Osteoblast (primary cell): ENCODE measurements at regions not wholly inside any gene's neighbourhood (a gene's known extent, or its start where the extent isn't known, plus 50 kb on each side); places are given as distances from the start of the nearest gene placed in this dataset.

ENCODE experiments used
- DNase-seq: peaks from one replicate; pipeline ENCODE4 v3.0.0; 2011; ENCODE audit warnings: low spot score, mixed read lengths; ENCODE audit not compliant: insufficient read length; ENCODE audit errors: missing footprints
- H2AFZ ChIP-seq: 2 replicates; pipeline ENCODE4 v1.6.0; 2011; ENCODE audit warnings: mild to moderate bottlenecking, low read length
- H3K27ac ChIP-seq: 2 replicates; pipeline ENCODE4 v1.5.1; 2011; ENCODE audit warnings: mild to moderate bottlenecking, low read depth, low read length, moderate library complexity
- H3K27me3 ChIP-seq: 2 replicates; pipeline ENCODE4 v1.6.0; 2012; ENCODE audit warnings: mild to moderate bottlenecking, control low read depth, inconsistent platforms, low read length, moderate library complexity; ENCODE audit not compliant: insufficient read depth
- H3K36me3 ChIP-seq: 2 replicates; pipeline ENCODE4 v1.5.1; 2011; ENCODE audit warnings: mild to moderate bottlenecking, low read length, control low read depth, moderate library complexity; ENCODE audit not compliant: insufficient read depth
- H3K4me1 ChIP-seq: 2 replicates; pipeline ENCODE4 v1.5.1; 2011; ENCODE audit warnings: mild to moderate bottlenecking, low read length, control low read depth, moderate library complexity; ENCODE audit not compliant: insufficient read depth
- H3K4me2 ChIP-seq: 2 replicates; pipeline ENCODE4 v1.6.0; 2011; ENCODE audit warnings: mild to moderate bottlenecking, low read length; ENCODE audit not compliant: insufficient read depth
- H3K4me3 ChIP-seq: fragments of 200-600 bp; sonication (generic); 3 replicates; pipeline ENCODE4 v1.5.1; 2012; ENCODE audit warnings: mild to moderate bottlenecking, low read length, inconsistent platforms; ENCODE audit not compliant: insufficient read depth
- H3K79me2 ChIP-seq: 2 replicates; pipeline ENCODE4 v1.6.0; 2012; ENCODE audit warnings: mild to moderate bottlenecking, low read length, control low read depth, inconsistent platforms; ENCODE audit not compliant: insufficient read depth
- H3K9me3 ChIP-seq: 2 replicates; pipeline ENCODE4 v1.5.1; 2011; ENCODE audit warnings: low read depth, low read length, control low read depth
- H4K20me1 ChIP-seq: 2 replicates; pipeline ENCODE4 v1.6.0; 2012; ENCODE audit warnings: mild to moderate bottlenecking, low read length, control low read depth; ENCODE audit not compliant: insufficient read depth
- CTCF ChIP-seq: IDR thresholded peaks from 2 replicates; pipeline ENCODE4 v1.5.1; 2011; ENCODE audit warnings: mild to moderate bottlenecking, low read depth, low read length, moderate library complexity; ENCODE audit errors: extremely low read depth

GRCh38 chr2:14975381-14975780 lies 342.9 kb downstream of the LRATD1 start:
- no peak overlapping the region for H3K4me2 ChIP-seq
- H3K27ac ChIP-seq, result no peak overlapping the region
- no peaks in the 10 kb centered on the region for H3K36me3 ChIP-seq
- no peaks in the 10 kb centered on the region for H4K20me1 ChIP-seq
- no peaks in the 10 kb centered on the region for H3K9me3 ChIP-seq
- no peak overlapping the region for H2AFZ ChIP-seq
- TF ChIP-seq CTCF, result no peak
- no peaks in the 10 kb centered on the region for H3K79me2 ChIP-seq
- H3K27me3 ChIP-seq, result no peaks in the 10 kb centered on the region
- DNase-seq, result no peak
- no peak overlapping the region for H3K4me3 ChIP-seq
- no peaks in the 10 kb centered on the region for H3K4me1 ChIP-seq

GRCh38 chr2:14977021-14977420 lies 344.5 kb downstream of the LRATD1 start:
- no peak overlapping the region for H3K4me2 ChIP-seq
- no peaks in the 10 kb centered on the region for H3K79me2 ChIP-seq
- DNase-seq, result no peak

GRCh38 chr2:14978845-14979244 lies 346.3 kb downstream of the LRATD1 start:
- no peak for TF ChIP-seq CTCF
- Histone ChIP-seq H3K4me1 (no peaks in the 10 kb centered on the region), H3K27me3 (no peaks in the 10 kb centered on the region), H2AFZ (no peak overlapping the region), H3K4me2 (no peak overlapping the region), H3K9me3 (no peaks in the 10 kb centered on the region), H4K20me1 (no peaks in the 10 kb centered on the region), H3K4me3 (no peak overlapping the region), H3K36me3 (no peaks in the 10 kb centered on the region), H3K79me2 (no peaks in the 10 kb centered on the region), H3K27ac (no peak overlapping the region)
- DNase-seq, result no peak

More at GRCh38 chr2:14977021-14977420, 344.5 kb downstream of the LRATD1 start:
- TF ChIP-seq CTCF, result no peak
- Histone ChIP-seq H3K27ac (no peak overlapping the region), H4K20me1 (no peaks in the 10 kb centered on the region), H3K27me3 (no peaks in the 10 kb centered on the region), H3K4me3 (no peak overlapping the region), H3K4me1 (no peaks in the 10 kb centered on the region), H2AFZ (no peak overlapping the region), H3K9me3 (no peaks in the 10 kb centered on the region), H3K36me3 (no peaks in the 10 kb centered on the region)

- Histone ChIP-seq H3K27ac (no peak overlapping the region), H4K20me1 (no peaks in the 10 kb centered on the region), H3K4me2 (no peak overlapping the region), H3K27me3 (no peaks in the 10 kb centered on the region), H3K79me2 (no peaks in the 10 kb centered on the region), H3K4me1 (no peaks in the 10 kb centered on the region), H3K9me3 (no peaks in the 10 kb centered on the region), H3K4me3 (no peak overlapping the region), H3K36me3 (no peaks in the 10 kb centered on the region), H2AFZ (no peak overlapping the region)
- TF ChIP-seq CTCF, result no peak
- no peak for DNase-seq
These were observed 350.3 kb downstream of the LRATD1 start for GRCh38 chr2:14982790-14983189.
